Right lobe of liver (tissue), 4 donors: ENCODE measurements at regions not wholly inside any gene's neighbourhood (a gene's known extent, or its start where the extent isn't known, plus 50 kb on each side); places are given as distances from the start of the nearest gene placed in this dataset.

Source experiments
- POLR2A ChIP-seq: fragments of 450-650 bp; IDR thresholded peaks from one replicate; pipeline ENCODE4 v1.6.1; 2017; ENCODE audit warnings: antibody characterized with exemption, mild to moderate bottlenecking
- TF ChIP-seq, protein P1 (sequence below), 4 donors: fragments of 200-600 bp in 3 of 4; fragments of 450-650 bp in 1 of 4; IDR thresholded peaks; one replicate each; pipeline versions ENCODE4 v1.5.1 to v1.8.0; 2016 to 2022; ENCODE audit warnings: antibody characterized with exemption in 4 of 4, mild to moderate bottlenecking in 2 of 4
- donor health status: DM: no; HTN: no; CAD: no.
- donor health status: DM: no; HTN: no; CAD: no.
- donor health status: DM: no; HTN: yes; CAD: no.

DNA sequence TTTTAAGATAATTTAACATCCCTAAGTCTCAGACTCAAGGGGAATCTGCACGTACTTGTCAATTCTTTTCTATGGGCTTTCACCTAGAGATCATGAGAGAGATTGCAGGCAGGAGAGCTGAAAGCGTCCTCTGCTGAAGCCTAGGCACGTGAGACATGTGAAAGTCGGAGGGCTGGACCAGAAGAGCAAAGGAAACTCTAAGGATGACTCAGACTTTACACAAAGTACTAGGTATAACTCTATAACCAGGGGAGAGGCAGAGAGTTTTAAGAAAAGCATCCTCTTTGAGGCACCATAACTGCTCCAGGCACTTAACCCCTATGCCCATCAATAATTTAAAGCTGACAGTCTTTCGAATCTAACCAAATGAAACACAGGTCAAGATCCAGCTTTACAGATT is 436.6 kb downstream of the VGLL3 start:
- TF ChIP-seq, protein P1, sequence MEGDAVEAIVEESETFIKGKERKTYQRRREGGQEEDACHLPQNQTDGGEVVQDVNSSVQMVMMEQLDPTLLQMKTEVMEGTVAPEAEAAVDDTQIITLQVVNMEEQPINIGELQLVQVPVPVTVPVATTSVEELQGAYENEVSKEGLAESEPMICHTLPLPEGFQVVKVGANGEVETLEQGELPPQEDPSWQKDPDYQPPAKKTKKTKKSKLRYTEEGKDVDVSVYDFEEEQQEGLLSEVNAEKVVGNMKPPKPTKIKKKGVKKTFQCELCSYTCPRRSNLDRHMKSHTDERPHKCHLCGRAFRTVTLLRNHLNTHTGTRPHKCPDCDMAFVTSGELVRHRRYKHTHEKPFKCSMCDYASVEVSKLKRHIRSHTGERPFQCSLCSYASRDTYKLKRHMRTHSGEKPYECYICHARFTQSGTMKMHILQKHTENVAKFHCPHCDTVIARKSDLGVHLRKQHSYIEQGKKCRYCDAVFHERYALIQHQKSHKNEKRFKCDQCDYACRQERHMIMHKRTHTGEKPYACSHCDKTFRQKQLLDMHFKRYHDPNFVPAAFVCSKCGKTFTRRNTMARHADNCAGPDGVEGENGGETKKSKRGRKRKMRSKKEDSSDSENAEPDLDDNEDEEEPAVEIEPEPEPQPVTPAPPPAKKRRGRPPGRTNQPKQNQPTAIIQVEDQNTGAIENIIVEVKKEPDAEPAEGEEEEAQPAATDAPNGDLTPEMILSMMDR (IDR thresholded peaks at IDR 0.05) = no peak
- TF ChIP-seq POLR2A = no peak
